ENCODE measurements at regions not wholly inside any gene's neighbourhood (a gene's known extent, or its start where the extent isn't known, plus 50 kb on each side); places are given as distances from the start of the nearest gene placed in this dataset.

DNA sequence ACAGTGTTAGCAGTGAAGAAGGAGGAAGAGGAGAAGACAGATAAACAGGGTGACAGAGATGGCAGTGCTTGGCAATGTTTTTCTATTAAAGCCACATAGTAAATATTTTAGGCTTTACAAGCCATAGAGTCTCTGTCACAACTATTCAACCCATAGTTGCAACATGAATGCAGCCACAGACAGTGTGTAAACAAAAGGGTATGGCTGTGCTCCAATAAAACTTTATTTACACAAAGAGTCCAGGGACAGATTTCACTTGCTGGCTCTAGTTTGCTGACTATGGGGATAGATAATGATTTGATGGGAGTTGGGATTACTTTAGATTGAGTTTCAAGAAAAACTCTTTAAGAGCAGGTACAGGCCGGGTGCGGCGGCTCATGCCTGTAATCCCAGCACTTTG is 224.8 kb upstream of the SEMA6A start:
- TF ChIP-seq SUZ12 (IDR thresholded peaks at IDR 0.05; ENCODE audit: extremely low read depth, insufficient read depth, insufficient read length) (no peak), ZNF274 (IDR thresholded peaks at IDR 0.05; ENCODE audit: low read depth, low read length) (no peak), YY1 (IDR thresholded peaks at IDR 0.05; ENCODE audit: insufficient read depth, insufficient read length) (no peak)

All from NT2/D1 (cell line).